ENCODE measurements at regions not wholly inside any gene's neighbourhood (a gene's known extent, or its start where the extent isn't known, plus 50 kb on each side); places are given as distances from the start of the nearest gene placed in this dataset.

GRCh38 chr14:87600240-87600639 lies 392.7 kb downstream of the GALC start:
- Histone ChIP-seq H3K4me3 (ENCODE audit: low read length) (no peak overlapping the region), H3K36me3 (ENCODE audit: control insufficient read depth, low read length) (no peaks in the 10 kb centered on the region), H3K9me2 (replicated peaks; ENCODE audit: control insufficient read depth, low read length) (no peaks in the 10 kb centered on the region), H3K27me3 (ENCODE audit: control insufficient read depth, low read length) (no peaks in the 10 kb centered on the region), H4K20me1 (ENCODE audit: control insufficient read depth, insufficient read depth, low read depth, low read length) (no peaks in the 10 kb centered on the region), H3K9me3 (ENCODE audit: control insufficient read depth, insufficient read depth, low read length) (no peaks in the 10 kb centered on the region), H3K79me2 (ENCODE audit: control insufficient read depth, low read length) (no peaks in the 10 kb centered on the region), H3K4me2 (ENCODE audit: low read length) (no peak overlapping the region), H3K27ac (ENCODE audit: low read depth, low read length) (no peak overlapping the region), H3F3A (ENCODE audit: control insufficient read depth, insufficient read depth) (no peaks in the 10 kb centered on the region), H3K4me1 (ENCODE audit: control insufficient read depth, low read length) (no peaks in the 10 kb centered on the region)
- TF ChIP-seq CTCF (IDR thresholded peaks at IDR 0.05; ENCODE audit: low read depth, low read length, poor library complexity, severe bottlenecking) (no peak), EZH2phosphoT487 (IDR thresholded peaks at IDR 0.05; ENCODE audit: borderline replicate concordance, low read length) (no peak)

GRCh38 chr14:87581298-87581697 lies 411.7 kb downstream of the GALC start:
- H3K9me3 ChIP-seq (ENCODE audit: control insufficient read depth, insufficient read depth, low read length), result no peaks in the 10 kb centered on the region
- no peaks in the 10 kb centered on the region for H4K20me1 ChIP-seq (ENCODE audit: control insufficient read depth, insufficient read depth, low read depth, low read length)
- TF ChIP-seq CTCF (IDR thresholded peaks at IDR 0.05; ENCODE audit: low read depth, low read length, poor library complexity, severe bottlenecking), result no peak
- no peak for TF ChIP-seq EZH2phosphoT487 (IDR thresholded peaks at IDR 0.05; ENCODE audit: borderline replicate concordance, low read length)

GRCh38 chr14:87579036-87579435 lies 413.9 kb downstream of the GALC start:
- Histone ChIP-seq H3K9me3 (ENCODE audit: control insufficient read depth, insufficient read depth, low read length) (no peaks in the 10 kb centered on the region), H3K4me3 (ENCODE audit: low read length) (no peak overlapping the region), H3K4me1 (ENCODE audit: control insufficient read depth, low read length) (no peaks in the 10 kb centered on the region), H3K4me2 (ENCODE audit: low read length) (no peak overlapping the region), H4K20me1 (ENCODE audit: control insufficient read depth, insufficient read depth, low read depth, low read length) (no peaks in the 10 kb centered on the region), H3F3A (ENCODE audit: control insufficient read depth, insufficient read depth) (no peaks in the 10 kb centered on the region), H3K9me2 (replicated peaks; ENCODE audit: control insufficient read depth, low read length) (no peaks in the 10 kb centered on the region), H3K36me3 (ENCODE audit: control insufficient read depth, low read length) (no peaks in the 10 kb centered on the region), H3K27me3 (ENCODE audit: control insufficient read depth, low read length) (no peaks in the 10 kb centered on the region), H3K79me2 (ENCODE audit: control insufficient read depth, low read length) (no peaks in the 10 kb centered on the region), H3K27ac (ENCODE audit: low read depth, low read length) (no peak overlapping the region)
- TF ChIP-seq CTCF (IDR thresholded peaks at IDR 0.05; ENCODE audit: low read depth, low read length, poor library complexity, severe bottlenecking), result no peak
- no peak for TF ChIP-seq EZH2phosphoT487 (IDR thresholded peaks at IDR 0.05; ENCODE audit: borderline replicate concordance, low read length)

More at GRCh38 chr14:87581298-87581697, 411.7 kb downstream of the GALC start:
- Histone ChIP-seq H3K4me1 (ENCODE audit: control insufficient read depth, low read length) (no peaks in the 10 kb centered on the region), H3K27me3 (ENCODE audit: control insufficient read depth, low read length) (no peaks in the 10 kb centered on the region), H3K9me2 (replicated peaks; ENCODE audit: control insufficient read depth, low read length) (no peaks in the 10 kb centered on the region), H3K36me3 (ENCODE audit: control insufficient read depth, low read length) (no peaks in the 10 kb centered on the region), H3K27ac (ENCODE audit: low read depth, low read length) (no peak overlapping the region), H3F3A (ENCODE audit: control insufficient read depth, insufficient read depth) (no peaks in the 10 kb centered on the region), H3K4me3 (ENCODE audit: low read length) (no peak overlapping the region), H3K79me2 (ENCODE audit: control insufficient read depth, low read length) (no peaks in the 10 kb centered on the region), H3K4me2 (ENCODE audit: low read length) (no peak overlapping the region)

GRCh38 chr14:87575378-87575777 lies 417.6 kb downstream of the GALC start:
- no peaks in the 10 kb centered on the region for H3K4me1 ChIP-seq (ENCODE audit: control insufficient read depth, low read length)
- no peak overlapping the region for H3K4me3 ChIP-seq (ENCODE audit: low read length)
- H3K9me2 ChIP-seq (replicated peaks; ENCODE audit: control insufficient read depth, low read length), result no peaks in the 10 kb centered on the region
- TF ChIP-seq EZH2phosphoT487 (IDR thresholded peaks at IDR 0.05; ENCODE audit: borderline replicate concordance, low read length), result no peak
- no peak for TF ChIP-seq CTCF (IDR thresholded peaks at IDR 0.05; ENCODE audit: low read depth, low read length, poor library complexity, severe bottlenecking)
- no peaks in the 10 kb centered on the region for H4K20me1 ChIP-seq (ENCODE audit: control insufficient read depth, insufficient read depth, low read depth, low read length)
- H3K9me3 ChIP-seq (ENCODE audit: control insufficient read depth, insufficient read depth, low read length), result no peaks in the 10 kb centered on the region
- no peaks in the 10 kb centered on the region for H3K36me3 ChIP-seq (ENCODE audit: control insufficient read depth, low read length)
- H3K4me2 ChIP-seq (ENCODE audit: low read length), result no peak overlapping the region
- H3F3A ChIP-seq (ENCODE audit: control insufficient read depth, insufficient read depth), result no peaks in the 10 kb centered on the region
- H3K79me2 ChIP-seq (ENCODE audit: control insufficient read depth, low read length), result no peaks in the 10 kb centered on the region
- no peaks in the 10 kb centered on the region for H3K27me3 ChIP-seq (ENCODE audit: control insufficient read depth, low read length)
- no peak overlapping the region for H3K27ac ChIP-seq (ENCODE audit: low read depth, low read length)
